Retina (tissue), 1 donor: ENCODE measurements at regions not wholly inside any gene's neighbourhood (a gene's known extent, or its start where the extent isn't known, plus 50 kb on each side); places are given as distances from the start of the nearest gene placed in this dataset.
"Not testable (repeated sequence)": the region's sequence is repeated elsewhere in the genome, so short reads cannot be mapped to it uniquely, and the experiment has no call there.

ENCODE experiments used
- DNase-seq: peaks from one replicate; pipeline ENCODE4 v3.0.0-alpha.2; 2016

- no peak for DNase-seq
Measured at GRCh38 chr5:124044613-124045012, 532.6 kb downstream of the CSNK1G3 start.

- no peak for DNase-seq
Measured at GRCh38 chr5:124043456-124043855, 531.5 kb downstream of the CSNK1G3 start.

- no peak for DNase-seq
Measured at GRCh38 chr5:124040799-124041198, 528.8 kb downstream of the CSNK1G3 start.

GRCh38 chr5:124039410-124039809, 527.4 kb downstream of the CSNK1G3 start:
- DNase-seq, result no peak

- DNase-seq, result no peak
Measured at GRCh38 chr5:124036786-124037185, 524.8 kb downstream of the CSNK1G3 start.

- no peak for DNase-seq
Measured at GRCh38 chr5:124034963-124035362, 523.0 kb downstream of the CSNK1G3 start.

- DNase-seq, result no peak
Measured at GRCh38 chr5:124034083-124034700, 522.2 kb downstream of the CSNK1G3 start.

- peak; percentile 47 for DNase-seq
Measured at GRCh38 chr5:124030043-124030491, 518.1 kb downstream of the CSNK1G3 start.

GRCh38 chr5:124027441-124027840, 515.5 kb downstream of the CSNK1G3 start:
- no peak for DNase-seq

GRCh38 chr5:124025306-124025845, 513.4 kb downstream of the CSNK1G3 start:
- peak; percentile 13 for DNase-seq

- no peak for DNase-seq
Measured at GRCh38 chr5:124022966-124023365, 511.0 kb downstream of the CSNK1G3 start.

- DNase-seq, result no peak
Measured at GRCh38 chr5:124021776-124022175, 509.8 kb downstream of the CSNK1G3 start.

GRCh38 chr5:124021066-124021641, 509.2 kb downstream of the CSNK1G3 start:
- no peak for DNase-seq

- not testable (repeated sequence) for DNase-seq
Measured at GRCh38 chr5:124017321-124017720, 505.3 kb downstream of the CSNK1G3 start.

- DNase-seq, result no peak
Measured at GRCh38 chr5:124007675-124008398, 495.9 kb downstream of the CSNK1G3 start.

GRCh38 chr5:124001036-124001615, 489.1 kb downstream of the CSNK1G3 start:
- peak; percentile 16 for DNase-seq

- no peak for DNase-seq
Measured at GRCh38 chr5:124000538-124000937, 488.6 kb downstream of the CSNK1G3 start.

- peak; percentile 24 for DNase-seq
Measured at GRCh38 chr5:123997462-123998215, 485.7 kb downstream of the CSNK1G3 start.

GRCh38 chr5:123997064-123997461, 485.1 kb downstream of the CSNK1G3 start:
- DNase-seq, result no peak

- DNase-seq, result peak; percentile 23
Measured at GRCh38 chr5:123992641-123993040, 480.7 kb downstream of the CSNK1G3 start.

GRCh38 chr5:123987956-123988355, 476.0 kb downstream of the CSNK1G3 start:
- no peak for DNase-seq

GRCh38 chr5:123976379-123977033, 464.5 kb downstream of the CSNK1G3 start:
- DNase-seq, result no peak
